ENCODE measurements at regions not wholly inside any gene's neighbourhood (a gene's known extent, or its start where the extent isn't known, plus 50 kb on each side); places are given as distances from the start of the nearest gene placed in this dataset.
"Not testable (repeated sequence)": the region's sequence is repeated elsewhere in the genome, so short reads cannot be mapped to it uniquely, and the experiment has no call there.

DNA sequence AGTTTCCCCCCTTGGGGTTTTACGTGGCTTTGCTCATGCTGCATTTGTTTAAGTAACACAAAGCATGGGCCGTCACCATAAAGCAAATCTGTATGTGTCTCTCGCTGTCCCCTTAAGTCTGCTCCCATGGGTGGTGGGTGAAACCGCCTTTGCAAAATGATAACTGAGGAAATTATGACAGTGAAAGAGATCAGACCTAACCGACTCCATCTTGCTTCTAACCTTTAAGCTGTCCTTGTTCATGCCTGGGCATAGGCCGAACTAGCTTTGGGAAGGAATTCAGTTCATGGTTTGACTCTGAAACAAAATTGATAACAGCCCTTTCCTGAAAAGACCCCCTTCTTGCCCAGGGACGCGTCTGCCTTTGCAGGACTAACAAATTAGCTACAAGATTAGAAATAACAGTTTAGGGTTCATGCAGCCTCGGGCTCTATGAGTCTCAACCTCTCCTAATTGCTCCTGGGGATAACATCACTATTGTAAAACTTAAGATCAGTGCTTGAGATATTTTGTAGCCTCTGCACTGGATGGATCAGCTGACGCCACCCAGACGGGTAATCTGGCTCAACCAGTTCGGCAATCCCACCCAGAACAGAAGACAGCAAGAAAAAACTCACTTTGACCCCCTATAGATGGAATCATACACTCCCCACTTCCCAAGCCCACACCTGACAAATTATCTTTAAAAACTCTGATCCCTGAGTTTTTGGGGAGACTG lies 623.7 kb downstream of the TYW1 start:
- DNase-seq (ENCODE audit: low read depth): no peak

DNA sequence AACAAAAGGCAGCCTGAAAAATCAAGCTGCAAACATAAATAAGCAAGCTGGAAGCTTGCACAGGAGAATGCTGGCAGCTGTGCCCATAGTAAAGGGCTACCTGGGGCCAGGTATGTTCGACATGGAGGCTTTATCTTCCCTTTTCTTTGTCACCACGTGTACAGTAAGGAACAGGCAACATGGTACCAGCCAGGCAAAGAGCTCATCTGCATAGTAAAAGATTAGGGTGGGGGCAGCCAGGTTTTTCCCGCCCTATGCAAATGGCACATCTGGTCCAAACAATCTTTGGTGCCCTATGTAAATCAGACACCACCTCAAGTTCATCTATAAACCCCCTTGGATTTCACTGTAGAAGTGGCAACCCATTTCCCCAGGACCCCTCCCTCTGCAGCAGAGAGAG lies 625.1 kb downstream of the TYW1 start:
- no peak for DNase-seq (ENCODE audit: low read depth)

DNA sequence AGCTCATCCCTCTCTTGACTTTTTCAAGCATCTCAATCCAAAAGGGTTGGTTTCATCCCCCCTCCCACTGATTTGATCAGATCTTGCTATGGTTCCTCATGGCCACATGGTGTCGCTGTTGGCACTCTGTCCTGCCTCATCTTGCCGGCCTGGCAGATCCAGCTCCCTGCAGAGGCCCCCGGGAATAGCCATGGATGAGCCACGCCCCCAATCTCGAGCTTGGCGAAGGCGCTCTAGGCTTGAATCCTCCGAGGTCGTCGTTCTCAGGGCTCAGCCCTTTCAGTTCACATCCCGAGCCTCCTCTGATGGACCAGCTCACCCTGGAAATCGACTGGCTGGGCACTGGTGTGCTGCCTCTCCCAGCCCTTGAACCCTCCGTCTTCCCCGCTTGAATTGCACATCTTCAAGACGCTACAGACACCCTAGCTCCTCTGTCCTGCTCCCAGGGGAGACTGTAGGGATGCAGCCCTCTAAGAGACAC lies 628.7 kb downstream of the TYW1 start:
- peak; percentile 26 for DNase-seq (ENCODE audit: low read depth)

DNA sequence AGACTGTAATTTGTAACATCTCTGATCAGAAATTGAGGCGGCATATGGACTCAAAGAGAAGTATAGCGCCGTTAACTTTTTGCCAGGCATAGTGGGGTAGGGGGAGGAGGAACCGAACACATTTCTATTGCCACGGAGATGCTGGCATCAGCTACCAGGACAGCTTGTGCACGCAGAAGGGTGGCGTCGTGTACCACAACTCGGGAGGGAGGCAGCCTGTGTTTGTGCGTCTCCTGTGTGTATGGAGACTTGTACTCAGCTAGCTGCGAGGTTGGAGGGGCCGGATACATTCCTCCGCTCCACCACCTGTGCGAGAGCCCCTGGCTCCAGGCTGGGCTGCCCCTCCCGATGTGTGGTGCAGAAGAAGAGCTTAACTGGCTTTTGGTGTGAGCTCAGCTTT lies 634.8 kb downstream of the TYW1 start:
- DNase-seq (ENCODE audit: low read depth): no peak

DNA sequence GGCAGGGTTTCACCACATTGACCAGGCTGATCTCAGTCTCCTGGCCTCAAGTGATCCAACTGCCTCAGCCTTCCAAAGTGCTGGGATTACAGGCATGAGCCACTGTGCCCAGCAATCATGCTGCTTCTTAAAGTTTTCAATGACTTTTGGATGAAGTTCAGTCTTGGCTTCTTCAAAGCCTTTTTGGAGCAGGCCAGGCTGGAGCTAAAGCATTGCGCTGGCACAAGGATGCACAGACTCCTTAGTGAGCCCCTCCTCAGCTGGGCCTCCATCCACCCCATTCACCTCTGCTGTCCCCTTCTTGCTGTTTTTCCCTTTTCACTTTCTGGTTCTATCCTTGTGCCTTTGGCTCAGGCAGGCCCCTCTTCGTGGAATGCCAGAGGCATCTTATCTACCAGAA lies 638.6 kb downstream of the TYW1 start:
- DNase-seq (ENCODE audit: low read depth): no peak

DNA sequence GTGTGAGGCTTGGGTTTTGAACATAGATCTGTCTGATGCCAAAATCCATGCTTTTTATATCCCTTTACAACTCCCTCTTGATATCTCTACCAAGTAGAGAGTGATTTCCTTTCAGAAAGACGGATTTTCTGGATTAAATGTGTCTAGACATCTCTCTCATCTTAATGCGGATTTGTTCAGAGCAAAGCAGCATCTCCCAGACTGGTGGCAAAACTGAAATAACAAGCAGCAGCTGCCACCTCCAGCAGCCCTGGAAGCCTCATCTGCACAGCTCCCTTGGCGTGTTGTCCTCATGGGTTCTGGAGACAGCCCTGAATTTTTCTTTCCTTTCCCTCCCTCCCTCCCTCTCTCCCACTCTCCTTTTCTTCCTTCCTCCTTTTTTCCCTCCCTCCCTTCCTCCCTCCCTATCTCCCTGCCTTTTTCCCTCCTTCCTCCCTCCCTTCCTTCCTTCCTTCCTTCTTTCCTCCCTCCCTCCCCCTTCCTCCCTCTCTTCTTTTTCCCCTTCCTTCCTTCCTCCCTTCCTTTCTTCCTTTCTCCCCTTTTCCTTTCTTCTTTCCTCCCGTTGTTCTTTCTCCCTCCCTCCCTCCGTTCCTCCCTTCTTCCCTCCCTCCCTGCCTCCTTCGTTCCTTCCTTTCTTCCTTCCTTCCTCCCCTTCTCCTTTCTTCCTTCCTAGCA lies 639.9 kb downstream of the TYW1 start:
- DNase-seq (ENCODE audit: low read depth): no peak

DNA sequence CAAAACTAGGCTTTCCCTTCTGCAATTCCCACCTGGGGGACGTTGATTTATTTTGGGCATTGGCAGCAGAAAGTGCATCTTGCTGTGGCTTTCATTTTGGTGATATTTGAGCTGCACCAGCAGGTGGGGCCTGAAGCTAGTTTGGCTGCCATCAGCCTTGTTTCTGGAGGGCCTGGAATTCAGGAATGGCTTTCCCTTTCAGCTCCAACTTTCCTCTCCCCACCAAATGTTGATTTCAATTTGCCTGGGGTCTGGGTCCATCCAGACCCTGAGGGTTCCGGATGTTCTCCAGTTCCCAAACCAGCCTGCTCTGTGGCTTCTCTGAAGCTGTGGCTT lies 640.4 kb downstream of the TYW1 start:
- DNase-seq (ENCODE audit: low read depth): no peak

DNA sequence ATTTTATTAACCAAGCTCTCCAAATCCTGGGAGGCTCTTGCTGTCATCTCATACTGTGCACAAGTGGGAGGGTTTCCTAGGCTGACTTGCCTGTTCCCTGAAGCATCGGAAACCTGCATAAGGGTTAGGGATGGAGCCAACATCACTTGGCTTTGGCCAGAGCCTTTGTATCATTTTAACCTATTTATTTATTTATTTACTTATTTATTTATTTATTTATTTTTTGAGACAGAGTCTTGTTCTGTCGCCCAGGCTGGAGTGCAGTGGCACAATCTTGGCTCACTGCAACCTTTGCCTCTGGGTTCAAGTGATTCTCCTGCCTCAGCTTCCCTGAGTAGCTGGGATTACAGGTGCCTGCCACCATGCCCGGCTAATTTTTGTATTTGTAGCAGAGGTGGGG lies 645.9 kb downstream of the TYW1 start:
- DNase-seq (ENCODE audit: low read depth): not testable (repeated sequence)

DNA sequence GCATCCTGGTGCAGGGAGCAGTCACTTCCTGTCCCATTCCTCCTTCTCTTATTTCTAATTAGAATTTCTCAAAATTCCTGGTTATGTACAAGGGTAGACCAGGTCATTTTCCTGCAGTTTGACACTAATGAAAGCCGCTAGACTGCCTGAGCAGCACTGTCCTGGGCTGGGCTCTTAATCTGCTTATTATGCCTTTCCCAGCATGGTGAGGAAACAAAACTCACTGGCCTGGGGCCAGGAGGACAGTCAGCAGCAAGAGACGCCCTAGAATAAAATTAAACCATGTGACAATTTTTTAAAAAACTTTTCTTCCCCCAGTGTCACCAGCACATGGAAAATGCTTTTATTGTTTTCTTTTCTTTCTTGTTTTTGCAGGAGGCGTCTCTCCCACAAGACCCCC lies 647.5 kb downstream of the TYW1 start:
- DNase-seq (ENCODE audit: low read depth): no peak

DNA sequence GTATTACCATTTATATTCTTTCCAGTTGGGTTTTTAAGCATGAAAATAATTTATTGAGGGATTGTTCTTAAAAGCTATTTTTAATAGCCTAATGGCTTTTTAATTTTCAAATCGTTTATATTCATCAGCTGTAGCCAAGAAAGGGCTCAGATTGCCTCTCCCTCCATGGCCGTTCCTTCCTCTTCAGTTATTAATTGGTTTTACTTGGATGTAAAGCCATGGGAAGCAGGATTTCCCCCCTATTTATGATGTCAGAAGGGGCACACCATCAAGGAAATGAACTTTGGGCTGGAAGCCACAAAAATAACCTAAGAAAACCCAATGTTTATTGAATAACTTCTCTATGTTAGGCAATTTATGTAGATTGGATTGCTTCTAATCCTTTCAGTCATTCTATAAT lies 656.3 kb downstream of the TYW1 start:
- DNase-seq (ENCODE audit: low read depth): no peak

DNA sequence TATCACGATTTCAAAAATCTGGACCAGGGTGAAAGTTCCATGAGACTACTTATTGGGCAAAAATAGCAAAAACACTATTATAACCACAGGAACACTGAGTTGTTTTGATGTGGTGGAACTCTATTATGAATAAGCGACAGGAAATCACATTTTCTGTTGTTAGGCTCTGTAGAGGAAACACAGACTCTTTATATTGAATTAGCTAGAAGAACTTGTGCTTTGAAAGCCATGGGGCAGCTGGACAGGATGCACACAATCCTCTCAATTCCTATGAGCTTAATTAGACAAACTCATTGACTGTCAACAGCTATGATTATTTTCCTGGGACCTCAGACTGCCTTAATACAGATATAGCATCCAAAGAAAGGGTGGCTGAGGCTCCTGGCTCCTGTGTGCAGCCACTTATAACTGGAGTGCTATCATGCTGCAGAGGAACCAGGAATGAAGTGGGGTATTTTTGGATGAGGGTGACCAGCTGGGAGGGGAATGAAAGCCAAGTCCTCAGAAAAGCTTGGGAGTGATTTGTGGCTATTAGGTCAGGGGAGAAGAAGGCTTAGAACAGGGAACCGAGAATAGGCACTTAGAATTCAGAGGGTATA lies 657.3 kb downstream of the TYW1 start:
- no peak for DNase-seq (ENCODE audit: low read depth)

DNA sequence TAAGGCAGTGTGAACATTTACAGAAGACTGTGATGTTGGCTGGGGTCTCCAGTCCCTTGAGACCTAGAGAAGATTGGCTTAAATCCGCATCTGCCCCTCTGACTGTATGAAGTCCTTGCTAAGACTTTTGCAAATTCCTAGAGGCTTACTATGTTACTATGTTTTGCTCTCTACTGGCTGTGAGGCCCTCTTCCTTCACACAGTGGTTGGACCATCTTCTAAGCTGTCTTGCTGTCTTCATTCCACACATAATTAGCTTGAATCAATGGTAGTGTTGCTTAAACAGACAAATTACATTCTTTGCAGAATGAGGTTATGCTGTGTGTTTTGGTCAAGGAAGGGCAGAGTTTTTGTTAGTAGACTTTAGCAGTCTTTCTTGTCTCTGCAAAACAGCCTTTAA lies 658.0 kb downstream of the TYW1 start:
- no peak for DNase-seq (ENCODE audit: low read depth)

DNA sequence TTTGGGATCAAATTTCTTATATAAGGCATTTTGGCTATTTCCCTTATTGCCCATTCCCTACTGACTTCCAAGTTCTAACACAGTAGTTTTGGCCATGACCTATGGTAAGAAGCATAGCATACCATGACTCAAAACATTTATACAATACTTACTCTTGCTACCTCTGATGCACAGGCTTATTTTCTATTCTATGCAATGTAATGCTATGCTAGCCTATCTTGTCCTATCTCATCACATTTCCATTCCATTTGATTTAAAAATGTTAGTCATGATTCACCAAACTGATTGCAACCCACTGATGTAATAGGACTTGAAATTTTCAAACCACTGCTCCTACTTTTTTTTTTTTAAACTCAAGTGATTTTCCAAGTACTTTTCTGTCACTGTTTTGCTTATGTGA lies 658.5 kb downstream of the TYW1 start:
- DNase-seq (ENCODE audit: low read depth): no peak

DNA sequence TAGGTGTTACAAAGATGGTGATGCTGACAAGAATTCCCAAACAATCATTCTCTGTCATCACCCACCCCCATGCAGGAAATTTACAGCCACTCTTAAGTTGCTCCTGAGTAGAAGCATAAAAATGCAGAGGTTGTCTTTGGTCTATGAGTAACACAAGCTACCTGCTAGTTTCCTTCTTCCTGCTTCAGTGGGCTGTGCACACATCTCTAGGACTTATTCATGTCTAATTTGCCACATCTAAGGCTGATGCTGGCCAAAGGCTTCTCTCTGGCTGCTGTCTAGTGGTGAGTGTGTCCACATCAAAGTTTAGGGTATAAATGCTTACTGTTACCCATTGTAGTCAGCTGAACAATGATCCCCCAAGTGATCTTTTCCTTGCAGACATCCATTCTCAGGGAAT lies 662.5 kb downstream of the TYW1 start:
- DNase-seq (ENCODE audit: low read depth): no peak

DNA sequence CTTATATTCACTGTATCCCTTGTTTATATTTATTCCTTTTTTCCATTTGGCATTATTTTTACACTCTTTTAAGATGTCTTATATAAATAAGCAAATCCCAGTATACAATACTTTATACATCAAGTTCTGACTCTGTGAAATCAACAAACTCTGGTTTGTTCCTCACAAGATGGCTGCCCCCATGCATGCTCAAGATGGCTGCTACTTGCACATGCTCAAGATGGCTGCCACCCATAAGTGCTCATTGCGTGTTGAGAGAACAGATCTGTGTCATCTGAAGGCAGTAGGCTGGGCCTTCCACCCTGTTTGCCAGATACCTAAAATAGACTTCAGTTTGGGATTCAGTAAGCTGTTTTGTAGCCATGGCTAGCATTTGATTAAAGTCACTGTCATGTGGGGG lies 666.2 kb downstream of the TYW1 start:
- no peak for DNase-seq (ENCODE audit: low read depth)

DNA sequence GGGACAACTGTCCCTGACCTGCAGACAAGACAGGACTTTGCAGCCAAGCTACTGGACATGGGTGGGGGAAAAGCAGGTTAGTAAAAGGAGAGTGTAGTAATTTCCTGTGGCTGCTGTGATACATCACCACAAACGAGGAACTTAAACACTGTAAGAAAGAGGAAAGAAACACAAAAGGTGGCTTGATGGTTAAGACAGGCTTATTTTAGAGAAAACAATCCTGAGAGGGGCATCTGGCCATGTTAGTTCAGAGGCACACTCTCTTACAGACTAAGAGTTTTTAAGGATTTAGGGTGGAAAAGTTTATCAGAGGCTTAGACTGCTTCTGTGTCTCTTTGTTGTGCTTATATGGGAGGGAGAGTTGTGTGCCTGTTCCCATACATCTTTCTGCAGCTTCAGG lies 667.0 kb downstream of the TYW1 start:
- no peak for DNase-seq (ENCODE audit: low read depth)

DNA sequence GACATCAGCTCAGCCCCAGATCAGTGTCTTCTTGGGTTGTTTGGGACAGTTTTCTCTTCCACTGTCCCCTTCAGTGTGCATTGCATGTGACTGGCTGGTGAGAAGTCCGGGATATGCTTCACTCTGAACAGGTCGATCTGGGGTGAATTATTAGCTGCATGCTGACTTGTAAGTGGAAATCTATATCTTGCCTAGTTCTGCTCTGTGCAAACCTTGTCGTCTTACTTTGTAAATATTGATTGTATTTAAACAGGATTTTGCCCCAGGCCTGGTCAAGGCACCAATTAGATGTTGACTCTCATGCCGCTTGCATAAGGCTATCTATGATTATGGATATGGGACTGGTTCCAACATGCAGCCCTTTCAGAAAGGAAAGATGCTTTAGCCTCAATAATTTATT lies 669.7 kb downstream of the TYW1 start:
- not testable (repeated sequence) for DNase-seq (ENCODE audit: low read depth)

DNA sequence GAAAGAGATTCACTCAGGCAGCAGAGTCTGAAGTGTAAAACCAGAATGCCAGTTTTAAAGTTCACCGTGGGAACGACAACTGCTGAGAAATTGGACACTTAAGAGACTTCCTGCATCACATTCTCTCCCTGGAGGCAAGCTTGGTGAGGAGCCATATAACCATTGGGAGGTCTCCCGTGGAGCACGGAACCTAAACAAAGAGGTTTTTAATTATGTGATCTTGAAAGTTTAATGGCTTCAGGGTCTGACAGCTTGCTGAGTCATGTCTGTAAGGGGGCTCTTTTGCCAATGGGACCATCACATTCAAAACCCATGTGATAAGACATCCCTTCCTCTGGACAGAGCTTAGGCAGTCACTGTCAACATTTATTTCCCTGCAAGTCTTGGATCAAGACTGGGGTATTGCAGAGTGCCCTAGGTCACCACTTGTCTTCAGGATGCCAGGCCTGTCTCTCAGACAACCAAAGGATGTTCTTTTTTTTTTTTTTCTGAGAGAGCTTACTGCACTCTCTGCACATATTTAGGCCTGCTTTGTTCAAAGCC lies 674.4 kb downstream of the TYW1 start:
- DNase-seq (ENCODE audit: low read depth): no peak

DNA sequence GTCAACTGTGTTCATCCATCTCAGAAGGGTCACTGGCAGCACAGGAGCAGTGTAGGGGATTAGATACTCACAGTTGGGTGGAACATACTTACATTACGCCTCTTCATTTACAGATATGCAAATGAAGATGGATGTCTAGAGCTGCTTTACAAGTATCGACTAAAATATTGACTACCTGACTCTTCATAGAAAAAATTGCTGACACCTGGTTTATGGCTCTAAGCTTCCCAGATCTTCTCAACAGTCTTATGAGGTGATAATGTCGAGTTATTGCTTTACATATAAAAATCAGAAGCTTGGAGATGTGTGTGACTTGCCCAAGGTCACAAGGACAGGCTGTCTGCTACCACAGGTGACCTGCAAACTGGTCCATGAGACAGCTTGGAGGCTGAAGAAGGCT lies 677.2 kb downstream of the TYW1 start:
- no peak for DNase-seq (ENCODE audit: low read depth)

DNA sequence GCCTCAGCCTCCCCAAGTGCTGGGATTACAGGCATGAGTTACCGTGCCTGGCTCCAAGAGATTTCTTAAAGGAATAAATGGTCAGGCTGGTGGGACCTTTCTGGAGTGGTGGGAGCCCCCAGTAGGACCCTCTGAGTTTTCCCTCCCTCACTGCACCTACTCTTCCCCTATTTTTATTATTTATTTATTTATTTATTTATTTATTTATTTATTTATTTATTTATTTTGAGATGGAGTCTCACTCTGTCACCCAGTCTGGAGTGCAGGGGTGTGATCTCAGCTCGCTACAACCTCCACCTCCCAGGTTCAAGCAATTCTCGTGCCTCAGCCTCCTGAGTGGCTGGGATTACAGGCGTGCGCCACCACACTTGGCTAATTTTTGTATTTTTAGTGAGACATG lies 678.2 kb downstream of the TYW1 start:
- not testable (repeated sequence) for DNase-seq (ENCODE audit: low read depth)

DNA sequence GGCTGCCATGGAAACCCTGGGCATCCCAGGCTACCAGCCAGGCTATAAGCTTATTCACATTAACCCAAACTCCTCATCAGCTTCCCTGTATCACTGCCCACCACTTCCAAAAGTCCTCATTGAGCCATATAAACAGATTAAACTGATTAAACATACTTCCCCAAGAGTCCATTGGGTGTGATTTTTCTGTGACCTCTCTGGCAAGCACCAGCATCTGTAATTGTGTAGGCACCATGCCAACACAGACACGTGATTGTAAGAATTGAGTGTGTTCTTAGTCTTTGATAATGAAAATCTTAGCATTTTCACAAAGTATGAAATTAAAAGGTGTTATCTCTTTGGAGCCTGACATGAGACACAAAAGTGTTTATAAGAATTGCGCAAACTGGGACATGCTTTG lies 679.3 kb downstream of the TYW1 start:
- no peak for DNase-seq (ENCODE audit: low read depth)

DNA sequence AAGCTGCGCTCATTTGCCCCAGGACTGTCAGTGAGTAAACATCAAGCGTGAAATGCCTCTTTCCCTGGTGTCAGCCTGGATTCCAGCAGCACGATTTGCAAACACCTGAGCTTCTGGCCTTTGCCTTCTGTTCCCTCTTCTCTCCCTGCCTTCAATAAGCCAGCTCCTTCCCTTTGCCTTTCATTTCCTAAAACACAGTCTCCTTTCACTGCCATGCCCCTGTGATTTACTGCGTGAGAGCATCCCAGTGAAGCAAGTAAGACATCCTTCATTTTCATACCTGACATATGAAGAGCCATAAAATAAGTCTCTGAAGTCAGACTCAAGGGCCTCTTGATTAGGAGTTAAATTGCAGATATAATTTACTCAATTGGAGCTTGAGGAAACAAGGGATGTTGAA lies 681.8 kb downstream of the TYW1 start:
- no peak for DNase-seq (ENCODE audit: low read depth)

DNA sequence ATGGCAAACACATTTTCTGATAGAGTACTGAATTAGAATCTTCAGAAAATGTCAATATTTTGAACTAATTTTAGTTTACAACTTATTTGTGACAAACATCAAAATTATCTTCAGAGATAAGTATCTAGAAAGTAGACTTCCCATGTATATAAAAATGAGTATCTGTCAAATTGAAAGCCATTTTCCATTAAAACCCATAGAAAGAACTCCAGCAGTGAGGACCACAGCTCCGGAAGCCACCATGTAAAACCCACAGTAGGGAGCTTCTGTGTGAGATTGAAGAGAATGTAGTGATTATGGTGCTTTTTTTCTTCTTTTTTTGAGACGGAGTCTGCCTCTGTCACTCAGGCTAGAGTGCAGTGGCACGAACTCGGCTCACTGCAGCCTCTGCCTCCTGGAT lies 687.0 kb downstream of the TYW1 start:
- DNase-seq (ENCODE audit: low read depth): no peak

Measured in ELR (cell line).